CD8-positive, alpha-beta memory T cell (primary cell): ENCODE measurements at regions not wholly inside any gene's neighbourhood (a gene's known extent, or its start where the extent isn't known, plus 50 kb on each side); places are given as distances from the start of the nearest gene placed in this dataset.
"Not testable (repeated sequence)": the region's sequence is repeated elsewhere in the genome, so short reads cannot be mapped to it uniquely, and the experiment has no call there.

Source experiments
- CTCF ChIA-PET: fragments of 350-600 bp; sonication (Branson Sonifier 250); formaldehyde crosslinking; loops from one replicate; lab custom pipeline; 2021; ENCODE audit warnings: antibody characterized with exemption; lab: Charles Lee
- POLR2A ChIA-PET: fragments of 350-600 bp; sonication (Branson Sonifier 250); formaldehyde crosslinking; loops from one replicate; lab custom pipeline; 2021; ENCODE audit warnings: antibody characterized with exemption; lab: Charles Lee
- DNase-seq, 5 donors: peaks; one replicate each; pipeline versions ENCODE4 v3.0.0 to v3.0.0-alpha.2; 2020 to 2022; ENCODE audit warnings: mixed read lengths in 1 of 5
- H3K27ac ChIP-seq: one replicate; pipeline ENCODE4 v1.7.0; 2013; ENCODE audit warnings: low read depth, mild to moderate bottlenecking, low read length, moderate library complexity
- H3K27me3 ChIP-seq: 2 replicates; pipeline ENCODE4 v1.7.0; 2013; ENCODE audit warnings: low read length, mild to moderate bottlenecking; ENCODE audit not compliant: insufficient read depth, poor library complexity, severe bottlenecking
- H3K36me3 ChIP-seq: 2 replicates; pipeline ENCODE4 v1.7.0; 2013; ENCODE audit warnings: mild to moderate bottlenecking, low read length, moderate library complexity; ENCODE audit not compliant: insufficient read depth
- H3K4me1 ChIP-seq: 2 replicates; pipeline ENCODE4 v1.7.0; 2013; ENCODE audit warnings: mild to moderate bottlenecking, low read length, moderate library complexity; ENCODE audit not compliant: insufficient read depth
- H3K4me3 ChIP-seq: 2 replicates; pipeline ENCODE4 v1.7.0; 2013; ENCODE audit warnings: mild to moderate bottlenecking, low read length
- H3K9me3 ChIP-seq: 2 replicates; pipeline ENCODE4 v1.7.0; 2013; ENCODE audit warnings: mild to moderate bottlenecking, low read length
- H3K27ac Mint-ChIP-seq, 8 donors: one replicate each; pipeline ENCODE4 v1.8.0; 2020 to 2021; ENCODE audit warnings: mixed read lengths in 8 of 8, mild to moderate bottlenecking in 6 of 8, inconsistent platforms in 3 of 8, moderate library complexity in 3 of 8
- H3K27me3 Mint-ChIP-seq, 2 donors: one replicate each; pipeline ENCODE4 v1.8.0; 2020 to 2021; ENCODE audit warnings: mixed read lengths in 2 of 2, mild to moderate bottlenecking in 1 of 2, moderate library complexity in 1 of 2
- H3K36me3 Mint-ChIP-seq, 3 donors: one replicate each; pipeline ENCODE4 v1.8.0; 2020 to 2021; ENCODE audit warnings: mixed read lengths in 3 of 3, inconsistent platforms in 1 of 3, mild to moderate bottlenecking in 1 of 3
- H3K4me1 Mint-ChIP-seq, 3 donors: one replicate each; pipeline ENCODE4 v1.8.0; 2020 to 2021; ENCODE audit warnings: mixed read lengths in 3 of 3, inconsistent platforms in 1 of 3, mild to moderate bottlenecking in 1 of 3
- H3K4me3 Mint-ChIP-seq, 7 donors: one replicate each; pipeline ENCODE4 v1.8.0; 2020 to 2021; ENCODE audit warnings: mixed read lengths in 7 of 7, mild to moderate bottlenecking in 6 of 7, moderate library complexity in 4 of 7, inconsistent platforms in 2 of 7
- H3K9me3 Mint-ChIP-seq, 5 donors: one replicate each; pipeline ENCODE4 v1.8.0; 2020 to 2022; ENCODE audit warnings: mixed read lengths in 5 of 5, mild to moderate bottlenecking in 3 of 5, moderate library complexity in 2 of 5, inconsistent platforms in 1 of 5

GRCh38 chr15:62653122-62653521 lies 389.4 kb upstream of the TPM1 start:
- Mint-ChIP-seq H3K27me3 (peaks cover 2 to 19% of the 10 kb centered on the region in 2 donors), H3K27ac (no peak overlapping the region), H3K9me3 (peaks cover 0 to 4% (median 0%) of the 10 kb centered on the region in 5 donors), H3K4me1 (peaks cover 0 to 2% (median 1%) of the 10 kb centered on the region in 3 donors), H3K36me3 (peaks cover 0 to 15% (median 0%) of the 10 kb centered on the region in 3 donors), H3K4me3 (no peak overlapping the region)
- no peak for DNase-seq
- H3K4me3 ChIP-seq: no peak overlapping the region
- H3K27ac ChIP-seq: no peak overlapping the region
- H3K4me1 ChIP-seq: no peaks in the 10 kb centered on the region
- no peaks in the 10 kb centered on the region for H3K27me3 ChIP-seq
- ChIA-PET CTCF (no interaction called here), POLR2A (no interaction called here)
- H3K9me3 ChIP-seq: no peaks in the 10 kb centered on the region
- no peaks in the 10 kb centered on the region for H3K36me3 ChIP-seq

- no peak overlapping the region for H3K4me3 ChIP-seq
- H3K4me1 Mint-ChIP-seq: peaks cover 0 to 10% (median 1%) of the 10 kb centered on the region in 3 donors
- H3K4me3 Mint-ChIP-seq: no peak overlapping the region
- peaks cover 0 to 8% (median 0%) of the 10 kb centered on the region in 3 donors for H3K36me3 Mint-ChIP-seq
- H3K9me3 ChIP-seq: no peaks in the 10 kb centered on the region
- no peaks in the 10 kb centered on the region for H3K36me3 ChIP-seq
- ChIA-PET POLR2A (no interaction called here), CTCF (no interaction called here)
- H3K27me3 Mint-ChIP-seq: peaks cover 2 to 12% of the 10 kb centered on the region in 2 donors
- H3K27ac Mint-ChIP-seq: no peak overlapping the region
- DNase-seq: no peak
- no peak overlapping the region for H3K27ac ChIP-seq
- no peaks in the 10 kb centered on the region for H3K4me1 ChIP-seq
- peaks cover 0 to 4% (median 0%) of the 10 kb centered on the region in 5 donors for H3K9me3 Mint-ChIP-seq
- H3K27me3 ChIP-seq: no peaks in the 10 kb centered on the region
Observed at GRCh38 chr15:62656071-62656470, 386.5 kb upstream of the TPM1 start.

- H3K4me3 Mint-ChIP-seq, H3K9me3 ChIP-seq, CTCF ChIA-PET, H3K27ac ChIP-seq, H3K4me1 Mint-ChIP-seq, H3K9me3 Mint-ChIP-seq, H3K4me3 ChIP-seq, H3K4me1 ChIP-seq, H3K27me3 Mint-ChIP-seq, H3K27ac Mint-ChIP-seq, H3K36me3 ChIP-seq, H3K27me3 ChIP-seq, H3K36me3 Mint-ChIP-seq, DNase-seq: not testable (repeated sequence)
- POLR2A ChIA-PET: interaction anchor here (0.5 kb wide), 1 partner anchor 35 kb away, joined by 3 read pairs; no protein-coding TSS in a partner anchor
Observed at GRCh38 chr15:62657501-62657900, 385.0 kb upstream of the TPM1 start.

- H3K27me3 Mint-ChIP-seq: peaks cover 2 to 5% of the 10 kb centered on the region in 2 donors
- H3K27ac ChIP-seq: no peak overlapping the region
- H3K36me3 Mint-ChIP-seq: peaks cover 0 to 5% (median 2%) of the 10 kb centered on the region in 3 donors
- no peaks in the 10 kb centered on the region for H3K27me3 ChIP-seq
- H3K4me1 Mint-ChIP-seq: peaks cover 0 to 10% (median 1%) of the 10 kb centered on the region in 3 donors
- peaks cover 0 to 4% (median 0%) of the 10 kb centered on the region in 5 donors for H3K9me3 Mint-ChIP-seq
- no peak overlapping the region for H3K27ac Mint-ChIP-seq
- no peaks in the 10 kb centered on the region for H3K36me3 ChIP-seq
- H3K9me3 ChIP-seq: no peaks in the 10 kb centered on the region
- no peaks in the 10 kb centered on the region for H3K4me1 ChIP-seq
- ChIA-PET CTCF (no interaction called here), POLR2A (no interaction called here)
- no peak overlapping the region for H3K4me3 ChIP-seq
- peak overlapping the region in 1 of 7 donors; percentile 45 for H3K4me3 Mint-ChIP-seq
- DNase-seq: no peak
Observed at GRCh38 chr15:62658498-62658897, 384.0 kb upstream of the TPM1 start.

GRCh38 chr15:62663547-62663946 lies 379.0 kb upstream of the TPM1 start:
- H3K36me3 Mint-ChIP-seq: peaks cover 0 to 2% (median 0%) of the 10 kb centered on the region in 3 donors
- Histone ChIP-seq H3K27me3 (no peaks in the 10 kb centered on the region), H3K4me3 (no peak overlapping the region), H3K4me1 (no peaks in the 10 kb centered on the region), H3K27ac (no peak overlapping the region), H3K36me3 (no peaks in the 10 kb centered on the region), H3K9me3 (no peaks in the 10 kb centered on the region)
- ChIA-PET POLR2A (no interaction called here), CTCF (no interaction called here)
- H3K27me3 Mint-ChIP-seq: peaks cover 0 to 2% of the 10 kb centered on the region in 2 donors
- H3K4me3 Mint-ChIP-seq: no peak overlapping the region
- H3K27ac Mint-ChIP-seq: no peak overlapping the region
- H3K9me3 Mint-ChIP-seq: no peaks in the 10 kb centered on the region
- peaks cover 0 to 4% (median 0%) of the 10 kb centered on the region in 3 donors for H3K4me1 Mint-ChIP-seq
- no peak for DNase-seq

- no peak for DNase-seq
- ChIA-PET CTCF (no interaction called here), POLR2A (no interaction called here)
- Histone ChIP-seq H3K36me3 (no peaks in the 10 kb centered on the region), H3K9me3 (no peaks in the 10 kb centered on the region), H3K4me3 (no peak overlapping the region), H3K27me3 (no peaks in the 10 kb centered on the region), H3K27ac (no peak overlapping the region), H3K4me1 (no peaks in the 10 kb centered on the region)
- no peak overlapping the region for H3K27ac Mint-ChIP-seq
- H3K36me3 Mint-ChIP-seq: peaks cover 0 to 2% (median 0%) of the 10 kb centered on the region in 3 donors
- peaks cover 0 to 2% of the 10 kb centered on the region in 2 donors for H3K27me3 Mint-ChIP-seq
- no peak overlapping the region for H3K4me3 Mint-ChIP-seq
- H3K9me3 Mint-ChIP-seq: no peaks in the 10 kb centered on the region
- H3K4me1 Mint-ChIP-seq: no peaks in the 10 kb centered on the region
Observed at GRCh38 chr15:62665449-62665848, 377.1 kb upstream of the TPM1 start.

GRCh38 chr15:62666046-62666445 lies 376.5 kb upstream of the TPM1 start:
- H3K27ac Mint-ChIP-seq: no peak overlapping the region
- no peaks in the 10 kb centered on the region for H3K4me1 ChIP-seq

GRCh38 chr15:62672268-62672667 lies 370.3 kb upstream of the TPM1 start:
- Histone ChIP-seq H3K4me3 (no peak overlapping the region), H3K27ac (no peak overlapping the region), H3K36me3 (no peaks in the 10 kb centered on the region), H3K4me1 (no peaks in the 10 kb centered on the region), H3K9me3 (no peaks in the 10 kb centered on the region), H3K27me3 (no peaks in the 10 kb centered on the region)
- H3K27me3 Mint-ChIP-seq: peaks cover 6 to 17% of the 10 kb centered on the region in 2 donors
- peaks cover 0 to 3% (median 0%) of the 10 kb centered on the region in 3 donors for H3K36me3 Mint-ChIP-seq
- no peak for DNase-seq
- CTCF ChIA-PET: no interaction called here
- H3K4me1 Mint-ChIP-seq: no peaks in the 10 kb centered on the region
- H3K27ac Mint-ChIP-seq: no peak overlapping the region
- H3K9me3 Mint-ChIP-seq: peaks cover 0 to 3% (median 0%) of the 10 kb centered on the region in 5 donors
- POLR2A ChIA-PET: no interaction called here
- H3K4me3 Mint-ChIP-seq: no peak overlapping the region

More at GRCh38 chr15:62666046-62666445, 376.5 kb upstream of the TPM1 start:
- Histone ChIP-seq H3K27ac (no peak overlapping the region), H3K4me3 (no peak overlapping the region), H3K9me3 (no peaks in the 10 kb centered on the region), H3K27me3 (no peaks in the 10 kb centered on the region), H3K36me3 (no peaks in the 10 kb centered on the region)
- Mint-ChIP-seq H3K36me3 (peaks cover 0 to 2% (median 0%) of the 10 kb centered on the region in 3 donors), H3K9me3 (peaks cover 0 to 3% (median 0%) of the 10 kb centered on the region in 5 donors), H3K27me3 (peaks cover 0 to 2% of the 10 kb centered on the region in 2 donors), H3K4me3 (no peak overlapping the region), H3K4me1 (no peaks in the 10 kb centered on the region)
- DNase-seq: no peak
- ChIA-PET CTCF (no interaction called here), POLR2A (no interaction called here)
